Thyroid gland (tissue), 4 donors: ENCODE measurements at regions not wholly inside any gene's neighbourhood (a gene's known extent, or its start where the extent isn't known, plus 50 kb on each side); places are given as distances from the start of the nearest gene placed in this dataset.

Experiments
- POLR2A ChIP-seq, 2 donors: fragments of 450-650 bp; IDR thresholded peaks; one replicate each; pipeline ENCODE4 v1.6.1; 2017; ENCODE audit warnings: antibody characterized with exemption in 2 of 2, mild to moderate bottlenecking in 2 of 2, moderate library complexity in 1 of 2
- TF ChIP-seq, protein P1 (sequence below), 6 experiments: fragments of 200-600 bp in 3 of 6; fragments of 450-650 bp in 3 of 6; sonication (generic) in 3 of 6; IDR thresholded peaks; one replicate each; pipeline ENCODE4 v1.5.1; 2016 to 2019; ENCODE audit warnings: antibody characterized with exemption in 6 of 6, mild to moderate bottlenecking in 2 of 6, inconsistent platforms in 1 of 6, moderate library complexity in 1 of 6

DNA sequence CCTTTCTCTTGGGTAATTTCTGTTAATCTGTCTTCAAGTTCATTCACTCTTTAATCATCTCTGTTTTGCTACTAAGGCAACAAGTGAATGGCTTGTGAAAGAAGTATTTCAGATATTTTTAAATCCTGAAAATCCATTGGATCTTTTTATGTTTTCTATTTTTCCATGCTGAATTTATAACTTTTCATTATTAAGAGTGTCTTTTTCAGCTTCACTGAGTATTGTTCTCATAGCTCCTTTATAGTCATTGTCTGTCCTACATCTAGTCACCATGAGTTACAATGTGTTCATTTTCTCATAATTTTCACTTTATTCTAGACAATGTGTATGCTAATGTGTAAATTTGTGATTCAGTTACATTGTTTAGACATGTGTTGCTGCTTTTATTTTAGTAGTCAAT lies 556.4 kb downstream of the TUSC1 start:
- TF ChIP-seq, protein P1, sequence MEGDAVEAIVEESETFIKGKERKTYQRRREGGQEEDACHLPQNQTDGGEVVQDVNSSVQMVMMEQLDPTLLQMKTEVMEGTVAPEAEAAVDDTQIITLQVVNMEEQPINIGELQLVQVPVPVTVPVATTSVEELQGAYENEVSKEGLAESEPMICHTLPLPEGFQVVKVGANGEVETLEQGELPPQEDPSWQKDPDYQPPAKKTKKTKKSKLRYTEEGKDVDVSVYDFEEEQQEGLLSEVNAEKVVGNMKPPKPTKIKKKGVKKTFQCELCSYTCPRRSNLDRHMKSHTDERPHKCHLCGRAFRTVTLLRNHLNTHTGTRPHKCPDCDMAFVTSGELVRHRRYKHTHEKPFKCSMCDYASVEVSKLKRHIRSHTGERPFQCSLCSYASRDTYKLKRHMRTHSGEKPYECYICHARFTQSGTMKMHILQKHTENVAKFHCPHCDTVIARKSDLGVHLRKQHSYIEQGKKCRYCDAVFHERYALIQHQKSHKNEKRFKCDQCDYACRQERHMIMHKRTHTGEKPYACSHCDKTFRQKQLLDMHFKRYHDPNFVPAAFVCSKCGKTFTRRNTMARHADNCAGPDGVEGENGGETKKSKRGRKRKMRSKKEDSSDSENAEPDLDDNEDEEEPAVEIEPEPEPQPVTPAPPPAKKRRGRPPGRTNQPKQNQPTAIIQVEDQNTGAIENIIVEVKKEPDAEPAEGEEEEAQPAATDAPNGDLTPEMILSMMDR (IDR thresholded peaks at IDR 0.05): no peak
- TF ChIP-seq POLR2A (IDR thresholded peaks at IDR 0.05): no peak
